ENCODE measurements at regions not wholly inside any gene's neighbourhood (a gene's known extent, or its start where the extent isn't known, plus 50 kb on each side); places are given as distances from the start of the nearest gene placed in this dataset.

DNA sequence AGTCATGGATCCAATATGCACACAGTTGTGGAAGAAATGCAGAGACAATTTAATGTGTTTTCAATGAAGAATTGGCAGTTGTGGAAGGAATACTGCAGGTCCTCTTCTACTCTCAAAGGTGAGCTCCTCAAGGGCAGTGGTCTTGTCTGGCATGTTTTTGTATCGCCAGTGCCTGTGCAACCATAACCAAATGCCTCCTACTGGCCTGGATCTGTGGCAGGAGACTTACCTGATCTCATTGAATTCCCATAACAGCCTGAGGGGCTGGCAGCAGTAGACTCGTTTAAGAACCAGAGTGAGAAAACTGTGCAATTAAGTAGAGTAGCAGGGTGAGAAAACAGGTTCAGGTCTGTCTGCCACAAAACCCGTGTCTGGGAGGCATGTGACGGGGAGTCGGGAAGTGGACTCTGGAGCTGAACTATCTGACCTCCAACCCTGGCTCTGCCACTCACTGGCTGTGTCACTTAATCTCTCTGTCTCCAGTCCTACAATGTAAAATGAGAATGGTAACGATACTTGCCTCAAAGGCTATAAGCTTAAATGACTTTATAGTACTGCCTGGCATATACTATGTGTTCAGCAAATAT, 268.2 kb upstream of the SSTR1 start:
- TF ChIP-seq POLR2A (IDR thresholded peaks at IDR 0.05) (no peak), EP300 (IDR thresholded peaks at IDR 0.05) (no peak)
- TF ChIP-seq, protein P1, sequence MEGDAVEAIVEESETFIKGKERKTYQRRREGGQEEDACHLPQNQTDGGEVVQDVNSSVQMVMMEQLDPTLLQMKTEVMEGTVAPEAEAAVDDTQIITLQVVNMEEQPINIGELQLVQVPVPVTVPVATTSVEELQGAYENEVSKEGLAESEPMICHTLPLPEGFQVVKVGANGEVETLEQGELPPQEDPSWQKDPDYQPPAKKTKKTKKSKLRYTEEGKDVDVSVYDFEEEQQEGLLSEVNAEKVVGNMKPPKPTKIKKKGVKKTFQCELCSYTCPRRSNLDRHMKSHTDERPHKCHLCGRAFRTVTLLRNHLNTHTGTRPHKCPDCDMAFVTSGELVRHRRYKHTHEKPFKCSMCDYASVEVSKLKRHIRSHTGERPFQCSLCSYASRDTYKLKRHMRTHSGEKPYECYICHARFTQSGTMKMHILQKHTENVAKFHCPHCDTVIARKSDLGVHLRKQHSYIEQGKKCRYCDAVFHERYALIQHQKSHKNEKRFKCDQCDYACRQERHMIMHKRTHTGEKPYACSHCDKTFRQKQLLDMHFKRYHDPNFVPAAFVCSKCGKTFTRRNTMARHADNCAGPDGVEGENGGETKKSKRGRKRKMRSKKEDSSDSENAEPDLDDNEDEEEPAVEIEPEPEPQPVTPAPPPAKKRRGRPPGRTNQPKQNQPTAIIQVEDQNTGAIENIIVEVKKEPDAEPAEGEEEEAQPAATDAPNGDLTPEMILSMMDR (IDR thresholded peaks at IDR 0.05): no peak

Data from ovary (tissue), 3 donors.